ENCODE measurements at regions not wholly inside any gene's neighbourhood (a gene's known extent, or its start where the extent isn't known, plus 50 kb on each side); places are given as distances from the start of the nearest gene placed in this dataset.
"Not testable (repeated sequence)": the region's sequence is repeated elsewhere in the genome, so short reads cannot be mapped to it uniquely, and the experiment has no call there.

DNA sequence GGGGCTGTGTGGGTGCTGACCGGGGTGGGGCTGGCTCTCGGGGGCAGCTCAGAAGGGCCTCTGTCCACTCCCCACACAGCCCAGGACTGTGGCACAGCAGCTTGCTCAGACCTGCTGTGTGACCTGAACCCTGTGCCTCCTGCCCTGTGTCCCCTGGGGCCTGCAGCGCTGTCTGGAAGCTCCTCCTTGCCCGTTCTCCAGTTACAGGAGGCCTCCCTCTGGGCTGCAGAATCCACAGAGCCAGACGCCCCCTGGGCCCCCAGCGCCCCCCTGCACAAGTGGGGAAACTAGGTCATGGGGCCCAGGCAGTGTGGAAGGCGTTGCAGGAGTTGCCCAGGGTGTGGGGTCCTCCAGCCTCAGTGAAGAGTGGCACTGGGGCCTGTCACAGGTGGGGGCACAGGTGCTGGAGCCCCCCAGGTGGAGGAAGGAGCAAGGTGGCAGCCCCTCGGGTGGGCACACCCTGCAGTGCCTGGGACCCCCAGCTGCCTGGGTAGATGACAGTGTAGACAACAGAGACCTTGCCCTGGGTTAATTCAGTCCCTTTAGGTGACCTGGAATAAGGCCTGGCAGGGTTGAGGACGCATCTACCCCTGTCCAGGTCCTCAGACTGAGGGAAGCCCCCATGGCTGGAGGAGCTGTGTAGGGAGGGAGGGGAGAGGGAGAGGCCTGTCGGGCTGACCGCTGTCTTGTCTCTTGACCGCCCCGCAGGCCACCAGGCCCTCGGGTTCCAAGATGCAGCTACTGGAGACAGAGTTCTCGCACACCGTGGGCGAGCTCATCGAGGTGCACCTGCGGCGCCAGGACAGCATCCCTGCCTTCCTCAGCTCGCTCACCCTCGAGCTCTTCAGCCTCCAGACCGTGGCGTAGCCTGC is 120.2 kb downstream of the IGLL1 start:
- TF ChIP-seq, protein P1, sequence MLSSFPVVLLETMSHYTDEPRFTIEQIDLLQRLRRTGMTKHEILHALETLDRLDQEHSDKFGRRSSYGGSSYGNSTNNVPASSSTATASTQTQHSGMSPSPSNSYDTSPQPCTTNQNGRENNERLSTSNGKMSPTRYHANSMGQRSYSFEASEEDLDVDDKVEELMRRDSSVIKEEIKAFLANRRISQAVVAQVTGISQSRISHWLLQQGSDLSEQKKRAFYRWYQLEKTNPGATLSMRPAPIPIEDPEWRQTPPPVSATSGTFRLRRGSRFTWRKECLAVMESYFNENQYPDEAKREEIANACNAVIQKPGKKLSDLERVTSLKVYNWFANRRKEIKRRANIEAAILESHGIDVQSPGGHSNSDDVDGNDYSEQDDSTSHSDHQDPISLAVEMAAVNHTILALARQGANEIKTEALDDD (IDR thresholded peaks at IDR 0.05) = not testable (repeated sequence)
- not testable (repeated sequence) for TF ChIP-seq OTX1 (CRISPR knock-in tag; IDR thresholded peaks at IDR 0.05); JUNB (CRISPR knock-in tag; conservative IDR thresholded peaks at IDR 0.05)

Measured in K562 (cell line).